Kidney (tissue), 13 donors: ENCODE measurements at regions not wholly inside any gene's neighbourhood (a gene's known extent, or its start where the extent isn't known, plus 50 kb on each side); places are given as distances from the start of the nearest gene placed in this dataset.

Source experiments
- DNase-seq, 5 donors: peaks; one replicate each; pipeline ENCODE4 v3.0.0-alpha.2; 2013 to 2020
- FAIRE-seq: peaks from 2 replicates; lab custom pipeline; 2012; peaks lifted over from hg19 to GRCh38; lab: Jason Lieb, UNC
- H3K27ac ChIP-seq, 2 donors: one replicate each; pipeline ENCODE4 v1.7.0; 2013; ENCODE audit warnings: low read depth in 2 of 2, low read length in 2 of 2, inconsistent platforms in 1 of 2
- H3K27me3 ChIP-seq: one replicate; pipeline ENCODE4 v1.7.1; 2013; ENCODE audit warnings: low read length, inconsistent platforms; ENCODE audit not compliant: control insufficient read depth, insufficient read depth
- H3K36me3 ChIP-seq, 3 donors: one replicate each; pipeline versions ENCODE4 v1.7.0 to v1.7.1; 2013; ENCODE audit warnings: low read length in 3 of 3, control low read depth in 1 of 3, inconsistent platforms in 1 of 3; ENCODE audit not compliant: insufficient read depth in 3 of 3, control insufficient read depth in 2 of 3
- H3K4me1 ChIP-seq, 3 donors: one replicate each; pipeline versions ENCODE4 v1.7.0 to v1.7.1; 2013; ENCODE audit warnings: low read length in 3 of 3, inconsistent platforms in 1 of 3, low read depth in 1 of 3; ENCODE audit not compliant: control insufficient read depth in 2 of 3, insufficient read depth in 2 of 3
- H3K4me3 ChIP-seq, 3 donors: one replicate each; pipeline versions ENCODE4 v1.7.0 to v1.8.1; 2013; ENCODE audit warnings: low read length in 3 of 3, control low read depth in 1 of 3, inconsistent platforms in 1 of 3
- H3K9ac ChIP-seq, 3 donors: one replicate each; pipeline versions ENCODE4 v1.7.0 to v1.7.1; 2013; ENCODE audit warnings: low read length in 3 of 3, control low read depth in 1 of 3, inconsistent platforms in 1 of 3
- H3K9me3 ChIP-seq, 3 donors: one replicate each; pipeline versions ENCODE4 v1.7.0 to v1.7.1; 2013; ENCODE audit warnings: low read length in 3 of 3, control low read depth in 1 of 3, inconsistent platforms in 1 of 3; ENCODE audit not compliant: control insufficient read depth in 2 of 3, insufficient read depth in 1 of 3
- intact Hi-C: fragments of 100-400 bp; cut with DNase I; formaldehyde crosslinking; loops from one replicate; pipeline ENCODE4 v1.11.1; 2022
- TF ChIP-seq, protein P1 (sequence below): IDR thresholded peaks from 3 replicates; pipeline ENCODE4 v1.5.1; 2012; ENCODE audit warnings: mild to moderate bottlenecking, moderate library complexity, borderline replicate concordance; ENCODE audit not compliant: insufficient read depth; ENCODE audit errors: extremely low read depth
- donor health status: control.
- donor health status: control.
- donor health status: control.
- donor health status: control.
- donor health status: control.
- donor health status: DM: yes; HTN: yes; CAD: no.
- donor health status: Normal renal cell carcinoma (clear cell type).

DNA sequence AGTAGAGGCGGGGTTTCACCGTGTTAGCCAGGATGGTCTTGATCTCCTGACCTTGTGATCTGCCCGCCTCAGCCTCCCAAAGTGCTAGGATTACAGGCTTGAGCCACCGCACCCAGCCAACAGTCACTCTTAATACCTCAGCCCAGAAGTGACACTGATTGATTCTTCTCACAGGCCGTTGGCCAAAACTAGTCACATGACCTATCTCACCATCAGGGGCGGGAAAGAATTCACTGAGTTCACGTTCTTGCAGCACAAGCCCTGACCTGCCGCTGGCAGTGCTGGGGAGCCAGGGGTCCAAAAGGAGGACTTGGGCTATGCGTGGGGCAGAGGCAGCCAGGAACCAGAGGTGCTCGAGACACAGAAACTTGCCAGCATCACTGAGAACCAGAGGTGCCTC lies 55.0 kb upstream of the CPLX2 start:
- H3K9me3 ChIP-seq: no peaks in the 10 kb centered on the region
- no peak overlapping the region for H3K27ac ChIP-seq
- H3K36me3 ChIP-seq: no peaks in the 10 kb centered on the region
- FAIRE-seq (no peak), DNase-seq (peak in 2 of 5 donors; percentile 14)
- no peaks in the 10 kb centered on the region for H3K4me1 ChIP-seq
- intact Hi-C loops: no loop called here
- no peak overlapping the region for H3K4me3 ChIP-seq
- TF ChIP-seq, protein P1, sequence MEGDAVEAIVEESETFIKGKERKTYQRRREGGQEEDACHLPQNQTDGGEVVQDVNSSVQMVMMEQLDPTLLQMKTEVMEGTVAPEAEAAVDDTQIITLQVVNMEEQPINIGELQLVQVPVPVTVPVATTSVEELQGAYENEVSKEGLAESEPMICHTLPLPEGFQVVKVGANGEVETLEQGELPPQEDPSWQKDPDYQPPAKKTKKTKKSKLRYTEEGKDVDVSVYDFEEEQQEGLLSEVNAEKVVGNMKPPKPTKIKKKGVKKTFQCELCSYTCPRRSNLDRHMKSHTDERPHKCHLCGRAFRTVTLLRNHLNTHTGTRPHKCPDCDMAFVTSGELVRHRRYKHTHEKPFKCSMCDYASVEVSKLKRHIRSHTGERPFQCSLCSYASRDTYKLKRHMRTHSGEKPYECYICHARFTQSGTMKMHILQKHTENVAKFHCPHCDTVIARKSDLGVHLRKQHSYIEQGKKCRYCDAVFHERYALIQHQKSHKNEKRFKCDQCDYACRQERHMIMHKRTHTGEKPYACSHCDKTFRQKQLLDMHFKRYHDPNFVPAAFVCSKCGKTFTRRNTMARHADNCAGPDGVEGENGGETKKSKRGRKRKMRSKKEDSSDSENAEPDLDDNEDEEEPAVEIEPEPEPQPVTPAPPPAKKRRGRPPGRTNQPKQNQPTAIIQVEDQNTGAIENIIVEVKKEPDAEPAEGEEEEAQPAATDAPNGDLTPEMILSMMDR: no peak
- no peak overlapping the region for H3K9ac ChIP-seq
- H3K27me3 ChIP-seq: no peaks in the 10 kb centered on the region

DNA sequence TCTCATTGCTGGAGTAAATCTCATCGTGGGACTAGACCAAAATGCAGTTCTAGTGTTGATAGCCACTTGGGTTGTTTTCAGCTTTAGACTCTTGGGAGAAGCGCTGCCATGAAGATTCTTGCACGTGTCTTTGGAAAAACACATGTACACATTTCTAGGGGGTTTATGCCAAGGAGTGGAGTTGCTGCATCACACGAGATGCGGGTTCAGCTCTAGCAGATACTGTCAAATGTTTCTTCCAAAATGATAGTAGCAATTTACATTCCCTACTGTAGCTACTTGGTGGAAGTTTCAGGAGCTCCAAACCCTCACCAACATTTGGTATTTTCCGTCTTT lies 52.3 kb upstream of the CPLX2 start:
- intact Hi-C loops: no loop called here
- no peak for FAIRE-seq
- H3K4me3 ChIP-seq: no peak overlapping the region

DNA sequence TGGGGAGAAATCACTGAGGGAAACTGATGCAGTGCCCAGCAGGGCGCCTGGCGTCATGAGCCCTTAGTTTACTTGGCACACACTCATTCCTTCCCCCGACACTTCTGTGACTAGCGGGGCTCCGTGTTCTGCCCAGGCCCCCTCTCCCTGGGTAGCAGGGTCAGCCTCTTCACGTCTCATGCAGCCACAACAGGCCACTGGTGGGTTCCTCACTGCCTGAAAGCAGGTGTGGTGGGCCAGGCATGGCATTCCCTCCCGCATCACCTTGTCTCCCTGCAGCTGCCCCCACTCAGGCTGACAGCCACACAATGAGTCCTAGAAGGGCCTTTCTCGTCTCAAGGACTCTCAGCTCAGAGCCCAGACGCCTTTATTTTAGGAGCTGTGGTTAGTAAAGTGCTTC lies 51.1 kb upstream of the CPLX2 start:
- intact Hi-C loops: no loop called here
- no peak for FAIRE-seq
- TF ChIP-seq, protein P1: no peak

More for the DNA sequence above, 52.3 kb upstream of the CPLX2 start:
- no peak for DNase-seq
- TF ChIP-seq, protein P1: no peak
- no peaks in the 10 kb centered on the region for H3K9me3 ChIP-seq
- H3K27me3 ChIP-seq: no peaks in the 10 kb centered on the region
- H3K27ac ChIP-seq: no peak overlapping the region
- no peak overlapping the region for H3K9ac ChIP-seq
- H3K36me3 ChIP-seq: no peaks in the 10 kb centered on the region
- no peaks in the 10 kb centered on the region for H3K4me1 ChIP-seq

More for the DNA sequence above, 51.1 kb upstream of the CPLX2 start:
- H3K27me3 ChIP-seq: no peaks in the 10 kb centered on the region
- no peak for DNase-seq
- H3K36me3 ChIP-seq: no peaks in the 10 kb centered on the region
- no peaks in the 10 kb centered on the region for H3K4me1 ChIP-seq
- H3K9ac ChIP-seq: no peak overlapping the region
- no peaks in the 10 kb centered on the region for H3K9me3 ChIP-seq
- H3K27ac ChIP-seq: no peak overlapping the region
- no peak overlapping the region for H3K4me3 ChIP-seq
